ENCODE measurements at regions not wholly inside any gene's neighbourhood (a gene's known extent, or its start where the extent isn't known, plus 50 kb on each side); places are given as distances from the start of the nearest gene placed in this dataset.

- Mint-ChIP-seq H3K4me1 (ENCODE audit: low read depth, unreplicated experiment) (peaks cover 11% of the 10 kb centered on the region), H3K9me3 (ENCODE audit: low read depth, unreplicated experiment) (peaks cover 10% of the 10 kb centered on the region), H3K27me3 (ENCODE audit: unreplicated experiment) (no peaks in the 10 kb centered on the region), H3K4me3 (ENCODE audit: low read depth, unreplicated experiment) (no peak overlapping the region), H3K27ac (ENCODE audit: unreplicated experiment) (no peak overlapping the region), H3K36me3 (ENCODE audit: insufficient read depth, unreplicated experiment) (no peaks in the 10 kb centered on the region)
- intact Hi-C loops (cut with micrococcal nuclease; ENCODE audit: unreplicated experiment) = no loop called here
- no peak for TF ChIP-seq CTCF (IDR thresholded peaks at IDR 0.05; ENCODE audit: unreplicated experiment)
- no TSS peak for BruUV-seq (replicated peaks)
- CTCF ChIA-PET = interaction anchor here (1.3 kb wide), 1 partner anchor 13 kb away, joined by 6 read pairs; no protein-coding TSS in a partner anchor
- DNase-seq = no peak
Measured at GRCh38 chr14:30257946-30258661, 300.9 kb upstream of the G2E3 start.

- H3K4me1 Mint-ChIP-seq (ENCODE audit: low read depth, unreplicated experiment) = peaks cover 11% of the 10 kb centered on the region
- no peak for DNase-seq
- CTCF ChIA-PET = interaction anchor here (0.6 kb wide), 1 partner anchor 1992 kb away, joined by 7 read pairs; no protein-coding TSS in a partner anchor
- peaks cover 9% of the 10 kb centered on the region for H3K9me3 Mint-ChIP-seq (ENCODE audit: low read depth, unreplicated experiment)
- H3K27me3 Mint-ChIP-seq (ENCODE audit: unreplicated experiment) = no peaks in the 10 kb centered on the region
- H3K36me3 Mint-ChIP-seq (ENCODE audit: insufficient read depth, unreplicated experiment) = no peaks in the 10 kb centered on the region
- intact Hi-C loops (cut with micrococcal nuclease; ENCODE audit: unreplicated experiment) = no loop called here
- no peak overlapping the region for H3K27ac Mint-ChIP-seq (ENCODE audit: unreplicated experiment)
- BruUV-seq (replicated peaks) = no TSS peak
- H3K4me3 Mint-ChIP-seq (ENCODE audit: low read depth, unreplicated experiment) = no peak overlapping the region
- no peak for TF ChIP-seq CTCF (IDR thresholded peaks at IDR 0.05; ENCODE audit: unreplicated experiment)
Measured at GRCh38 chr14:30260833-30261607, 297.9 kb upstream of the G2E3 start.

GRCh38 chr14:30264161-30264560 is 294.8 kb upstream of the G2E3 start:
- H3K9me3 Mint-ChIP-seq (ENCODE audit: low read depth, unreplicated experiment) = no peaks in the 10 kb centered on the region
- no peak overlapping the region for H3K27ac Mint-ChIP-seq (ENCODE audit: unreplicated experiment)
- intact Hi-C loops (cut with micrococcal nuclease; ENCODE audit: unreplicated experiment) = no loop called here
- H3K27me3 Mint-ChIP-seq (ENCODE audit: unreplicated experiment) = no peaks in the 10 kb centered on the region
- CTCF ChIA-PET = no interaction called here
- no peaks in the 10 kb centered on the region for H3K36me3 Mint-ChIP-seq (ENCODE audit: insufficient read depth, unreplicated experiment)
- H3K4me1 Mint-ChIP-seq (ENCODE audit: low read depth, unreplicated experiment) = peaks cover 11% of the 10 kb centered on the region
- BruUV-seq (replicated peaks) = no TSS peak
- DNase-seq = no peak
- TF ChIP-seq CTCF (IDR thresholded peaks at IDR 0.05; ENCODE audit: unreplicated experiment) = no peak
- no peak overlapping the region for H3K4me3 Mint-ChIP-seq (ENCODE audit: low read depth, unreplicated experiment)

- CTCF ChIA-PET = no interaction called here
- Mint-ChIP-seq H3K36me3 (ENCODE audit: insufficient read depth, unreplicated experiment) (no peaks in the 10 kb centered on the region), H3K4me3 (ENCODE audit: low read depth, unreplicated experiment) (no peak overlapping the region), H3K4me1 (ENCODE audit: low read depth, unreplicated experiment) (no peaks in the 10 kb centered on the region), H3K27ac (ENCODE audit: unreplicated experiment) (no peak overlapping the region), H3K27me3 (ENCODE audit: unreplicated experiment) (no peaks in the 10 kb centered on the region), H3K9me3 (ENCODE audit: low read depth, unreplicated experiment) (peaks cover 2% of the 10 kb centered on the region)
- no peak for DNase-seq
- BruUV-seq (replicated peaks) = no TSS peak
- intact Hi-C loops (cut with micrococcal nuclease; ENCODE audit: unreplicated experiment) = no loop called here
- TF ChIP-seq CTCF (IDR thresholded peaks at IDR 0.05; ENCODE audit: unreplicated experiment) = no peak
Measured at GRCh38 chr14:30266290-30266689, 292.7 kb upstream of the G2E3 start.
